ENCODE measurements at regions not wholly inside any gene's neighbourhood (a gene's known extent, or its start where the extent isn't known, plus 50 kb on each side); places are given as distances from the start of the nearest gene placed in this dataset.

- Histone ChIP-seq H3K36me3 (ENCODE audit: low read depth, missing control alignments) (no peaks in the 10 kb centered on the region), H3K4me1 (no peaks in the 10 kb centered on the region), H3K4me3 (no peak overlapping the region), H3K27ac (no peak overlapping the region), H3K27me3 (no peaks in the 10 kb centered on the region), H3K9me3 (no peaks in the 10 kb centered on the region)
- WGBS, 2 donors = 75 to 78% methylated on average over 3 of the region's 3 CpGs
- no peak for DNase-seq
- TF ChIP-seq POLR2A (IDR thresholded peaks at IDR 0.05) (no peak), CTCF (IDR thresholded peaks at IDR 0.05) (no peak)
- intact Hi-C loops (cut with DNase I; ENCODE audit: low total_unique reads) = no loop called here
Measured at GRCh38 chr2:4618141-4618540, 914.8 kb downstream of the DCDC2C start.

- DNase-seq = no peak
- TF ChIP-seq POLR2A (IDR thresholded peaks at IDR 0.05) (no peak), CTCF (IDR thresholded peaks at IDR 0.05) (no peak)
- Histone ChIP-seq H3K4me1 (no peaks in the 10 kb centered on the region), H3K27ac (no peak overlapping the region), H3K27me3 (no peaks in the 10 kb centered on the region), H3K36me3 (ENCODE audit: low read depth, missing control alignments) (no peaks in the 10 kb centered on the region), H3K4me3 (no peak overlapping the region), H3K9me3 (no peaks in the 10 kb centered on the region)
- 82 to 83% methylated on average over 12 of the region's 12 CpGs for WGBS, 2 donors
- intact Hi-C loops (cut with DNase I; ENCODE audit: low total_unique reads) = no loop called here
Measured at GRCh38 chr2:4618630-4619228, 915.4 kb downstream of the DCDC2C start.

GRCh38 chr2:4628998-4629501, 925.7 kb downstream of the DCDC2C start:
- intact Hi-C loops (cut with DNase I; ENCODE audit: low total_unique reads) = no loop called here
- H3K27me3 ChIP-seq = no peaks in the 10 kb centered on the region
- no peak overlapping the region for H3K27ac ChIP-seq
- no peaks in the 10 kb centered on the region for H3K4me1 ChIP-seq
- H3K36me3 ChIP-seq (ENCODE audit: low read depth, missing control alignments) = no peaks in the 10 kb centered on the region
- WGBS, 2 donors = 72 to 83% methylated on average over 6 of the region's 6 CpGs
- H3K4me3 ChIP-seq = no peak overlapping the region
- no peak for DNase-seq
- no peaks in the 10 kb centered on the region for H3K9me3 ChIP-seq
- TF ChIP-seq CTCF (IDR thresholded peaks at IDR 0.05) = no peak
- TF ChIP-seq POLR2A (IDR thresholded peaks at IDR 0.05) = no peak

- no peaks in the 10 kb centered on the region for H3K4me1 ChIP-seq
- DNase-seq = no peak
- TF ChIP-seq POLR2A (IDR thresholded peaks at IDR 0.05) (no peak), CTCF (IDR thresholded peaks at IDR 0.05) (no peak)
- 52 to 53% methylated on average over 4 of the region's 4 CpGs for WGBS, 2 donors
- H3K4me3 ChIP-seq = no peak overlapping the region
- intact Hi-C loops (cut with DNase I; ENCODE audit: low total_unique reads) = no loop called here
- no peaks in the 10 kb centered on the region for H3K9me3 ChIP-seq
- no peaks in the 10 kb centered on the region for H3K27me3 ChIP-seq
- no peaks in the 10 kb centered on the region for H3K36me3 ChIP-seq (ENCODE audit: low read depth, missing control alignments)
- H3K27ac ChIP-seq = no peak overlapping the region
Measured at GRCh38 chr2:4635289-4635688, 931.9 kb downstream of the DCDC2C start.

GRCh38 chr2:4653991-4654390, 950.6 kb downstream of the DCDC2C start:
- intact Hi-C loops (cut with DNase I; ENCODE audit: low total_unique reads) = no loop called here
- 83 to 96% methylated on average over 1 of the region's 1 CpG for WGBS, 2 donors
- TF ChIP-seq CTCF (IDR thresholded peaks at IDR 0.05) (no peak), POLR2A (IDR thresholded peaks at IDR 0.05) (no peak)

More at GRCh38 chr2:4653991-4654390, 950.6 kb downstream of the DCDC2C start:
- DNase-seq = no peak
- no peaks in the 10 kb centered on the region for H3K36me3 ChIP-seq (ENCODE audit: low read depth, missing control alignments)
- no peaks in the 10 kb centered on the region for H3K27me3 ChIP-seq
- no peak overlapping the region for H3K4me3 ChIP-seq
- no peaks in the 10 kb centered on the region for H3K4me1 ChIP-seq
- H3K27ac ChIP-seq = no peak overlapping the region
- H3K9me3 ChIP-seq = no peaks in the 10 kb centered on the region
